ENCODE measurements at regions not wholly inside any gene's neighbourhood (a gene's known extent, or its start where the extent isn't known, plus 50 kb on each side); places are given as distances from the start of the nearest gene placed in this dataset.

GRCh38 chr11:130710021-130710420, 206.3 kb downstream of the SNX19 start:
- no peak for ATAC-seq
- BruUV-seq (replicated peaks) = no TSS peak
- intact Hi-C loops (cut with micrococcal nuclease; ENCODE audit: unreplicated experiment) (no loop called here), in situ Hi-C loops (cut with HindIII; ENCODE audit: low pct_unique_long_range_greater_than_20kb, low sequenced_read_pairs) (no loop called here)
- H3K27me3 ChIP-seq (ENCODE audit: control insufficient read depth, insufficient read depth, low read length) = no peaks in the 10 kb centered on the region
- POLR2A ChIA-PET = interaction anchor here (0.5 kb wide), 1 partner anchor 12 kb away, joined by 3 read pairs; no protein-coding TSS in a partner anchor
- TF ChIP-seq CTCF (IDR thresholded peaks at IDR 0.05) = no peak
- no peak for TF ChIP-seq TCF7L2 (IDR thresholded peaks at IDR 0.05; ENCODE audit: low read depth, low read length)
- TF ChIP-seq SIN3A (IDR thresholded peaks at IDR 0.05; ENCODE audit: borderline replicate concordance, insufficient read depth, low read depth, low read length) = no peak
- TF ChIP-seq REST (IDR thresholded peaks at IDR 0.05; ENCODE audit: insufficient read depth in 1 of 2, low read depth in 2 of 2, low read length in 1 of 2) = no peak
- no peak for TF ChIP-seq POLR2AphosphoS5 (IDR thresholded peaks at IDR 0.05; ENCODE audit: low read depth, low read length)
- H3K27ac ChIP-seq (ENCODE audit: low read length) = no peak overlapping the region
- no peak for DNase-seq (ENCODE audit: low read depth, low spot score)
- no peaks in the 10 kb centered on the region for H3K9me3 ChIP-seq (ENCODE audit: control insufficient read depth, insufficient read depth, low read depth, low read length)
- no peak overlapping the region for H3K4me3 ChIP-seq (ENCODE audit: low read depth in 2 of 2, low read length in 2 of 2)
- H3K36me3 ChIP-seq (ENCODE audit: control insufficient read depth, insufficient read depth, low read length) = no peaks in the 10 kb centered on the region
- CTCF ChIA-PET = no interaction called here
- H3K4me1 ChIP-seq (ENCODE audit: control insufficient read depth, insufficient read depth, low read length) = no peaks in the 10 kb centered on the region

- BruUV-seq (replicated peaks) = no TSS peak
- no peaks in the 10 kb centered on the region for H3K4me1 ChIP-seq (ENCODE audit: control insufficient read depth, insufficient read depth, low read length)
- intact Hi-C loops (cut with micrococcal nuclease; ENCODE audit: unreplicated experiment) (no loop called here), in situ Hi-C loops (cut with HindIII; ENCODE audit: low pct_unique_long_range_greater_than_20kb, low sequenced_read_pairs) (no loop called here)
- POLR2A ChIA-PET = interaction anchor here (0.5 kb wide), 1 partner anchor 11 kb away, joined by 3 read pairs; no protein-coding TSS in a partner anchor
- TF ChIP-seq REST (IDR thresholded peaks at IDR 0.05; ENCODE audit: insufficient read depth in 1 of 2, low read depth in 2 of 2, low read length in 1 of 2) (no peak), POLR2AphosphoS5 (IDR thresholded peaks at IDR 0.05; ENCODE audit: low read depth, low read length) (no peak), TCF7L2 (IDR thresholded peaks at IDR 0.05; ENCODE audit: low read depth, low read length) (no peak)
- ATAC-seq (no peak), DNase-seq (ENCODE audit: low read depth, low spot score) (no peak)
- H3K4me3 ChIP-seq (ENCODE audit: low read depth in 2 of 2, low read length in 2 of 2) = no peak overlapping the region
- no peaks in the 10 kb centered on the region for H3K9me3 ChIP-seq (ENCODE audit: control insufficient read depth, insufficient read depth, low read depth, low read length)
- H3K27me3 ChIP-seq (ENCODE audit: control insufficient read depth, insufficient read depth, low read length) = no peaks in the 10 kb centered on the region
- CTCF ChIA-PET = no interaction called here
- no peak overlapping the region for H3K27ac ChIP-seq (ENCODE audit: low read length)
- H3K36me3 ChIP-seq (ENCODE audit: control insufficient read depth, insufficient read depth, low read length) = no peaks in the 10 kb centered on the region
Measured at GRCh38 chr11:130710497-130711012, 205.7 kb downstream of the SNX19 start.

All from Panc1 (cell line).